ENCODE measurements at regions not wholly inside any gene's neighbourhood (a gene's known extent, or its start where the extent isn't known, plus 50 kb on each side); places are given as distances from the start of the nearest gene placed in this dataset.

DNA sequence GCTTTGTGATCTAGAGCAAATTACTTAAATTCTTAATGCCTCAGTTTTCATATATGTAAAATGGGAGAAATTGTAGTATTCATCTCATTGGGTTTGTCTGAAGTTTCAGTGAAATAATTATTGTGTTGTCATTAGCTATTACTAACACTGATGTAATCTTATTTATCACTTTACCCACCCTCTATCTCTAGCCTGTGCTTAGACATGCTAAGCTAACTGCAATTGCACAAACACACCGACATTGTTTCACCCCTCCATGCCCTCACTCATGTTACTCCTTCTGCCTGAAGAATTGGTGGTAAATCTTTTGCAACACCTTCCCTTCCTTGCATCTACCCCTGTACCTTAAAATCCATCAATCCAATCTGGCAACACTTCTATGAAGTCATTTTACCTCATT lies 241.6 kb downstream of the BCAT1 start:
- no peak for DNase-seq (ENCODE audit: low spot score in 2 of 2)
- H3K4me3 ChIP-seq: no peak overlapping the region
- no peaks in the 10 kb centered on the region for H3K36me3 ChIP-seq
- H3K27ac ChIP-seq: no peak overlapping the region
- peaks cover 0 to 12% (median 0%) of the 10 kb centered on the region in 4 donors for H3K4me1 ChIP-seq
- WGBS, 2 donors: 84 to 89% methylated on average over 1 of the region's 1 CpG
- no peak for TF ChIP-seq EP300 (IDR thresholded peaks at IDR 0.05)
- TF ChIP-seq, protein P1, sequence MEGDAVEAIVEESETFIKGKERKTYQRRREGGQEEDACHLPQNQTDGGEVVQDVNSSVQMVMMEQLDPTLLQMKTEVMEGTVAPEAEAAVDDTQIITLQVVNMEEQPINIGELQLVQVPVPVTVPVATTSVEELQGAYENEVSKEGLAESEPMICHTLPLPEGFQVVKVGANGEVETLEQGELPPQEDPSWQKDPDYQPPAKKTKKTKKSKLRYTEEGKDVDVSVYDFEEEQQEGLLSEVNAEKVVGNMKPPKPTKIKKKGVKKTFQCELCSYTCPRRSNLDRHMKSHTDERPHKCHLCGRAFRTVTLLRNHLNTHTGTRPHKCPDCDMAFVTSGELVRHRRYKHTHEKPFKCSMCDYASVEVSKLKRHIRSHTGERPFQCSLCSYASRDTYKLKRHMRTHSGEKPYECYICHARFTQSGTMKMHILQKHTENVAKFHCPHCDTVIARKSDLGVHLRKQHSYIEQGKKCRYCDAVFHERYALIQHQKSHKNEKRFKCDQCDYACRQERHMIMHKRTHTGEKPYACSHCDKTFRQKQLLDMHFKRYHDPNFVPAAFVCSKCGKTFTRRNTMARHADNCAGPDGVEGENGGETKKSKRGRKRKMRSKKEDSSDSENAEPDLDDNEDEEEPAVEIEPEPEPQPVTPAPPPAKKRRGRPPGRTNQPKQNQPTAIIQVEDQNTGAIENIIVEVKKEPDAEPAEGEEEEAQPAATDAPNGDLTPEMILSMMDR (IDR thresholded peaks at IDR 0.05): no peak
- TF ChIP-seq POLR2A (IDR thresholded peaks at IDR 0.05): no peak
- no peaks in the 10 kb centered on the region for H3K27me3 ChIP-seq
- no peaks in the 10 kb centered on the region for H3K9me3 ChIP-seq

DNA sequence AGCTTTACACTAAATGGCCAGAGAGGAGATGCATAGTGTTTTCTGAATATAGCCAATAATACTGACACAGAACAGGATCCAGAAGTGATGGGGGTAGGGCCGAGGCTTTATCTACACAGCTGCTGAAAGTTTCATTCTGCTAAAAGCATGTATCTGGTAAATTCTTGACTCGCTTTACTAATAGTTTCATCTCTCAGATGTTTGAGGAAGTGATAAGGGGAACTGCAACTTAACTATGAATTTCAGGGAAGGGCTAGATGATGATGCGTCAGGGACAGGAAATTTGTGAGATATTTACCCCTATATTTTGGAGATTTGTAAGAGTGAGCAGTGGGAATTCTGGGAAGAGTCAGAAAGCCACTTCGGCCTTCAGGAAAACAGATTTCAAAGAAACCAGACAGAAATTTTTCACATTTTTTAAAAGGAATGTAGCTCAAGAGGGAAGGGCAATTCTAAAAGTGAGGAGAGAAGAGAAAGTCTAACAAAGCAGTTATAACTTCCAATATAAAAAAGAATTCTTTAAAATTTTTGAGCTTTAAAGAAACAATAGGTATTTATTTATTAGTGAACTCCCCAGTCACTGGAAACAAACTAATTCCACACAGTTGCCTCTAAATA lies 243.1 kb downstream of the BCAT1 start:
- WGBS, 2 donors: 35 to 40% methylated on average over 4 of the region's 4 CpGs
- H3K36me3 ChIP-seq: no peaks in the 10 kb centered on the region
- no peak overlapping the region for H3K4me3 ChIP-seq
- H3K27me3 ChIP-seq: no peaks in the 10 kb centered on the region
- H3K9me3 ChIP-seq: no peaks in the 10 kb centered on the region
- H3K4me1 ChIP-seq: peaks cover 0 to 12% (median 0%) of the 10 kb centered on the region in 4 donors
- peak overlapping the region in 1 of 4 donors; percentile 5 for H3K27ac ChIP-seq
- no peak for DNase-seq (ENCODE audit: low spot score in 2 of 2)
- no peak for TF ChIP-seq POLR2A (IDR thresholded peaks at IDR 0.05)
- no peak for TF ChIP-seq EP300 (IDR thresholded peaks at IDR 0.05)
- TF ChIP-seq, protein P1 (IDR thresholded peaks at IDR 0.05): no peak

DNA sequence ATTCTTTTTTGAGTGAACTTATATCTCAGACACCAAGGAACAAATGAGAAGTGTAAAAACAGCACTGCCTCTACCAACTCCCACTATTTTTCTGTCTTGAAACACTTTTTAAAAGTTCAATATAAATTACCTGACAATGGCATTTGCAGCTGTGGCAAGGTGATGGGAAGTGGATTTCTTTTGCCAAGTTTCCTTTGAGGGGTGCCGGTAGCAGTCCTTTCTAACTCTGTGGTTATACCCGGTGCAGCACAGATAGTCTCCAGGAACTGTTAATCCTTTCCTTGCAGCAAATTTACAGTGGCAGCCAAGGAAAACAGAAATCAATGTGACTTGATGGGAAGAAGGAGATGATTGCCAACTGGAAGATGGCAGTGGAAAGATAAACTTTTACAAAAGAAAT lies 243.7 kb downstream of the BCAT1 start:
- Histone ChIP-seq H3K4me3 (no peak overlapping the region), H3K27me3 (no peaks in the 10 kb centered on the region), H3K36me3 (no peaks in the 10 kb centered on the region), H3K9me3 (no peaks in the 10 kb centered on the region), H3K27ac (peak overlapping the region in 1 of 4 donors; percentile 5), H3K4me1 (peaks cover 0 to 12% (median 0%) of the 10 kb centered on the region in 4 donors)
- no peak for DNase-seq (ENCODE audit: low spot score in 2 of 2)
- TF ChIP-seq, protein P1 (IDR thresholded peaks at IDR 0.05): no peak
- TF ChIP-seq POLR2A (IDR thresholded peaks at IDR 0.05): no peak
- no peak for TF ChIP-seq EP300 (IDR thresholded peaks at IDR 0.05)
- WGBS, 2 donors: 27 to 48% methylated on average over 2 of the region's 2 CpGs

- Histone ChIP-seq H3K27me3 (no peaks in the 10 kb centered on the region), H3K36me3 (no peaks in the 10 kb centered on the region), H3K9me3 (no peaks in the 10 kb centered on the region), H3K4me3 (no peak overlapping the region), H3K4me1 (peaks cover 0 to 35% (median 0%) of the 10 kb centered on the region in 4 donors), H3K27ac (no peak overlapping the region)
- no peak for DNase-seq (ENCODE audit: low spot score in 2 of 2)
- 85 to 91% methylated on average over 3 of the region's 3 CpGs for WGBS, 2 donors
- no peak for TF ChIP-seq EP300 (IDR thresholded peaks at IDR 0.05)
- TF ChIP-seq POLR2A (IDR thresholded peaks at IDR 0.05): no peak
- TF ChIP-seq, protein P1 (IDR thresholded peaks at IDR 0.05): no peak
Measured at GRCh38 chr12:24701343-24701742, 247.6 kb downstream of the BCAT1 start.

DNA sequence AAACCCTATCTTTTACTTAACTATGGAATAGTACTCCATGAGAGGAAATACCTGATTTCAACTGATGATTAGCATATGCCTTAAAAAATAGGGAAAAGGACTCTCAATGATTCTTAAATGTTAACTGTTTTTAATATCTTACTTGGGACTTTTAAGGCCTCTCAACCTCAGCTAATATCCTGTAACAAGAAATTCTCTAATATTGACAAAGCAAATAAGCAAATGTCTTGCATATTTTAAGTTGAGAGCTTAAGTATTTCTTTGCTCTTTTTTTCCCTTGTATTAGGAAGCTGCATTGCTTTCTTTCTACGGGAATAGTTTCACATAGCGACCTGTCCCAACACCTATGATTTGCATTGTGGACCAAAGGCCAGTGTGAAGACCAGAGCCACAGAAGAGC lies 249.9 kb downstream of the BCAT1 start:
- Histone ChIP-seq H3K9me3 (no peaks in the 10 kb centered on the region), H3K4me3 (no peak overlapping the region), H3K36me3 (no peaks in the 10 kb centered on the region), H3K27me3 (no peaks in the 10 kb centered on the region), H3K4me1 (peaks cover 0 to 24% (median 0%) of the 10 kb centered on the region in 4 donors), H3K27ac (no peak overlapping the region)
- TF ChIP-seq, protein P1 (IDR thresholded peaks at IDR 0.05): no peak
- TF ChIP-seq EP300 (IDR thresholded peaks at IDR 0.05) (no peak), POLR2A (IDR thresholded peaks at IDR 0.05) (no peak)
- WGBS, 2 donors: 53 to 68% methylated on average over 2 of the region's 2 CpGs
- no peak for DNase-seq (ENCODE audit: low spot score in 2 of 2)
